ENCODE measurements at regions not wholly inside any gene's neighbourhood (a gene's known extent, or its start where the extent isn't known, plus 50 kb on each side); places are given as distances from the start of the nearest gene placed in this dataset.
"Not testable (repeated sequence)": the region's sequence is repeated elsewhere in the genome, so short reads cannot be mapped to it uniquely, and the experiment has no call there.

DNA sequence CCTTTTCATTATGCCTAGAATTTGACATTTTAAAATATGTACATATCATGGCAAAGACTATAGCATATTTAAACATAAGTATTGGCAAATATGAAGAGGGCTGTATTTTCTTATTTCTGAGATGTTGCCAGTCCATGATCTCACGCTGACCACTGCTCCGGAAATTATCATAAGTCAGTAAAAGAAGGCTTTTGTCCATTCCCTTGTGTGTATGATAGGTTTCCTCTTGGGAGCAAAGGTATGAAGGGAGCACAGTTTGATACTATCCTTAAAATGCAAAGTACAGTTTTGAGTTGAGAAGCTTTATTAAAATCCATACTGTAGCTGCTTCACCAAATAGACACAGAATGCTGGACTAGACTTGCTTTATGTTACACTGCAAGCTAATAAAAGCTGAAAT, 52.6 kb upstream of the AGA start:
- Histone ChIP-seq H3K4me1 (ENCODE audit: control insufficient read depth, insufficient read depth, low read length) (no peaks in the 10 kb centered on the region), H3K36me3 (ENCODE audit: control insufficient read depth, insufficient read depth, low read length) (no peaks in the 10 kb centered on the region), H3K4me3 (ENCODE audit: low read length) (no peak overlapping the region), H3K27ac (ENCODE audit: low read length) (no peak overlapping the region), H3K9me3 (replicated peaks; ENCODE audit: control insufficient read depth, low read depth, low read length) (no peaks in the 10 kb centered on the region), H3K27me3 (ENCODE audit: control insufficient read depth, insufficient read depth, low read length) (no peaks in the 10 kb centered on the region)
- DNase-seq = no peak
- WGBS (ENCODE audit: insufficient coverage) = no CpG with 5 or more reads among the region's 2 CpGs

DNA sequence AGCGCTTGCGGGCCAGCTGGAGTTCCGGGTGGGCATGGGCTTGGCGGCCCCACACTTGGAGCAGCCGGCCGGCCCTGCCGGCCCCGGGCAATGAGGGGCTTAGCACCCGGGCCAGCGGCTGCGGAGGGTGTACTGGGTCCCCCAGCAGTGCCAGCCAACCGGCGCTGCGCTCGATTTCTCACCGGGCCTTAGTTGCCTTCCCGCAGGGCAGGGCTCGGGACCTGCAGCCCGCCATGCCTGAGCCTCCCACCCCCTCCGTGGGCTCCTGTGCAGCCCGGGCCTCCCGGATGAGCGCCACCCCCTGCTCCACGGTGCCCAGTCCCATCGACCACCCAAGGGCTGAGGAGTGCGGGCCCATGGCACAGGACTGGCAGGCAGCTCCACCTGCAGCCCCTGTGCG, 53.4 kb upstream of the AGA start:
- H3K9me3 ChIP-seq (replicated peaks; ENCODE audit: control insufficient read depth, low read depth, low read length); H3K4me3 ChIP-seq (ENCODE audit: low read length); H3K27ac ChIP-seq (ENCODE audit: low read length); H3K36me3 ChIP-seq (ENCODE audit: control insufficient read depth, insufficient read depth, low read length); H3K4me1 ChIP-seq (ENCODE audit: control insufficient read depth, insufficient read depth, low read length); DNase-seq; H3K27me3 ChIP-seq (ENCODE audit: control insufficient read depth, insufficient read depth, low read length): not testable (repeated sequence)
- WGBS (ENCODE audit: insufficient coverage) = 98% methylated on average over 22 of the region's 27 CpGs

DNA sequence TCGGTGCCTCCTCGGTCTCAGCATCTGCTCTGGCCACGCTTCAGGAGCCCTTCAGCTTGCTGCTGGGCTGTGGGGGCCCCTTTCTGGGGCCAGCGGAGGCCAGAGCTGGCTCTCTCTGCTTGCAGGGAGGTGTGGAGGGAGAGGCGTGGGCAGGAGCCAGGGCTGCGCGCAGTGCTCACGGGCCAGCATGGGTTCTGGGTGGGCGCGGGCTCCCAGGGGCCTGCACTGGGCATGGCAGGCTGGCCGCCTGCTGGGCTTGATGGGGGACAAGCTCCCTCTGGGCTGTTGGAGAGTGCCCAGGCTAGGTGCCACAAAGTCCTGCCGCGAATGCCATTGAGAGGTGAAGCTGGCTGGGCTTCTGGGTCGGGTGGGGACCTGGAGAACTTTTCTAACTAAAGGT, 57.3 kb upstream of the AGA start:
- H3K4me1 ChIP-seq (ENCODE audit: control insufficient read depth, insufficient read depth, low read length) = no peaks in the 10 kb centered on the region
- no peak overlapping the region for H3K4me3 ChIP-seq (ENCODE audit: low read length)
- no peaks in the 10 kb centered on the region for H3K9me3 ChIP-seq (replicated peaks; ENCODE audit: control insufficient read depth, low read depth, low read length)
- H3K27me3 ChIP-seq (ENCODE audit: control insufficient read depth, insufficient read depth, low read length) = no peaks in the 10 kb centered on the region
- 90% methylated on average over 12 of the region's 14 CpGs for WGBS (ENCODE audit: insufficient coverage)
- DNase-seq = no peak
- no peak overlapping the region for H3K27ac ChIP-seq (ENCODE audit: low read length)
- no peaks in the 10 kb centered on the region for H3K36me3 ChIP-seq (ENCODE audit: control insufficient read depth, insufficient read depth, low read length)

DNA sequence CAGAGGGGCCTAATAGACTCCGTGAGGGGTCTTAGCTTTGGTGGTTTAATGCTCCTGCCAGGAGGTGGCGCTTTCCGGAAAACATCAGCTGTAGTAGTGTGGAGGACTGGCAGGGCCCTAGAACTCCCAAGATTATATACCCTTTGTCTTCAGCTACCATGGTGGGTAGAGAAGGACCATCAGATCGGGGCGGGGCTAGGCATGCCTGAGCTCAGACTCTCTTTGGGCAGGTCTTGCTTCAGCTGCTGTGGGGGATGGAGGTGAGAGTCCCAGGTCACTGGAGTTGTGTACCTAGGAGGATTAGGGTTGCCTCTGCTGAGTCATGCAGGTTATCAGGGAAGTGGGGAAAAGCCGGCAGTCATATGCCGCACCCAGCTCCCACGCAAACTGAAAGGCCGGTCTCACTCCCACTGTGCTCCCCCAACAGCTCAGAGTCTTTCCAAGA, 63.0 kb upstream of the AGA start:
- Histone ChIP-seq H3K27me3 (ENCODE audit: control insufficient read depth, insufficient read depth, low read length) (no peaks in the 10 kb centered on the region), H3K27ac (ENCODE audit: low read length) (no peak overlapping the region), H3K36me3 (ENCODE audit: control insufficient read depth, insufficient read depth, low read length) (no peaks in the 10 kb centered on the region), H3K9me3 (replicated peaks; ENCODE audit: control insufficient read depth, low read depth, low read length) (no peaks in the 10 kb centered on the region), H3K4me3 (ENCODE audit: low read length) (no peak overlapping the region), H3K4me1 (ENCODE audit: control insufficient read depth, insufficient read depth, low read length) (no peaks in the 10 kb centered on the region)
- no peak for DNase-seq
- 100% methylated on average over 3 of the region's 9 CpGs for WGBS (ENCODE audit: insufficient coverage)

DNA sequence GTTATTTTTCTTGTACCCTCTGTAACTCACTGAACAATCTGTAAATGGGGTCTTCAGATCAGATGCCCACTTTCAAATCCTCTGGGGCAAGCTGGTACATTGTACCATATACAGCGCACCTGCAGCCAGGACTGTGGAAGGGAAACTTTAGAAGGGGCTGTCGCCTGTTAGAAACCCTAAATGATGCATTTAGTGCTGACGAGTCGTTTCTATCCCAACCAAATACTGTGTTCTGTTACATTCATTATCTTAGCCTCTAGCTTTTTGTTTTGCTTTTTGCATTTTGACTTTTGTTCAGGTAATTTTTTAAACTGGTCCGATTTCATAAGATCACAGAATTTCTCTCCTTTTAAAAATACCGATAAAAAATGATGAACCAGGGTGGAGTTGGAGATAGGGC, 66.4 kb upstream of the AGA start:
- DNase-seq = no peak
- WGBS (ENCODE audit: insufficient coverage) = 100% methylated on average over 1 of the region's 6 CpGs

DNA sequence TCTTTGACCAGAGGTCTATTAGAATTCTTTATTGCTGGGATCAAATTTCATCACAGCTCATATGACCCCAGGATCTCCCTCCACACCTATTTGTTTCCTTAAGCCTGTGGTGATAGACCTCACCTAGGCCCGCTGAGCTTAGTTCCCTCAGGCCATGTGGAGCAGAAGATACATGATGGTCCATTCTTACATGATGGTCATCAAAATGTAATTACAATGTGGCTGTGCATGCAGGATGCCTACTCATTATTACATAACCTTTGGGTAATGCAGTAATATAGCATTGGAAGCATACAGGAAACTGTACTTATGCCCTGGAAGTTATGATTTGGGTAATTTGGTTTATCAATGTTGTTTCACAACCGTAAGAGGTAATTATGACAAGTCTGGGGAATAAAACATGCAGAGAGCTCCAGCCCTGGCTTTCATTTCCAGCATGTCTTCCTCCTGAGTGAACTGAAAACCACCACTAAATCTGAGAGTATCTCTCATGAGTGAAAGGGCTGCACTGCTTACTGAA, 67.0 kb upstream of the AGA start:
- WGBS (ENCODE audit: insufficient coverage) = no CpG with 5 or more reads among the region's 2 CpGs

More for the DNA sequence above, 66.4 kb upstream of the AGA start:
- H3K36me3 ChIP-seq (ENCODE audit: control insufficient read depth, insufficient read depth, low read length) = no peaks in the 10 kb centered on the region
- H3K9me3 ChIP-seq (replicated peaks; ENCODE audit: control insufficient read depth, low read depth, low read length) = no peaks in the 10 kb centered on the region
- H3K4me1 ChIP-seq (ENCODE audit: control insufficient read depth, insufficient read depth, low read length) = no peaks in the 10 kb centered on the region
- H3K27ac ChIP-seq (ENCODE audit: low read length) = no peak overlapping the region
- H3K4me3 ChIP-seq (ENCODE audit: low read length) = no peak overlapping the region
- no peaks in the 10 kb centered on the region for H3K27me3 ChIP-seq (ENCODE audit: control insufficient read depth, insufficient read depth, low read length)

DNA sequence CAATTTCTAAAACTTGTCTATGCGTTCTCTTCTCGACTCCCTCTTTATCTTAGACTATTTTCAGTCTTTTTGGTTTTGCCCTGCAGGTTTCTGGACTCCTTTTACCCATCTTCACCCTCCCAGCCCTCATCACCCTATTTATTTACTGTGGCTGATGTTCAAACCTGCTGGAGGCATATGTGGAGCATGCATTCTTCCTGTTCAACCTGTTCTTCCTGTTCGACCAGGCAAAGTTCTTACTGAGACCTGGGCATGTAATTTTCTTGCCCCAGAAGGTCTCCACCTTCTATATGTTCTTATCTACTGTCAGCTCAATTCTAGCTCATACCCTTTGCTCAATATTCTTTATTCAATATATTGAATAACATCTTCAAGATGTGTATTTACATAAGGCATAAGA, 69.4 kb upstream of the AGA start:
- Histone ChIP-seq H3K27ac (ENCODE audit: low read length) (no peak overlapping the region), H3K4me1 (ENCODE audit: control insufficient read depth, insufficient read depth, low read length) (no peaks in the 10 kb centered on the region), H3K4me3 (ENCODE audit: low read length) (no peak overlapping the region), H3K9me3 (replicated peaks; ENCODE audit: control insufficient read depth, low read depth, low read length) (no peaks in the 10 kb centered on the region), H3K27me3 (ENCODE audit: control insufficient read depth, insufficient read depth, low read length) (no peaks in the 10 kb centered on the region), H3K36me3 (ENCODE audit: control insufficient read depth, insufficient read depth, low read length) (no peaks in the 10 kb centered on the region)
- 95% methylated on average over 3 of the region's 3 CpGs for WGBS (ENCODE audit: insufficient coverage)
- no peak for DNase-seq

More for the DNA sequence above, 67.0 kb upstream of the AGA start:
- Histone ChIP-seq H3K4me1 (ENCODE audit: control insufficient read depth, insufficient read depth, low read length) (no peaks in the 10 kb centered on the region), H3K36me3 (ENCODE audit: control insufficient read depth, insufficient read depth, low read length) (no peaks in the 10 kb centered on the region), H3K27ac (ENCODE audit: low read length) (no peak overlapping the region), H3K27me3 (ENCODE audit: control insufficient read depth, insufficient read depth, low read length) (no peaks in the 10 kb centered on the region), H3K4me3 (ENCODE audit: low read length) (no peak overlapping the region), H3K9me3 (replicated peaks; ENCODE audit: control insufficient read depth, low read depth, low read length) (no peaks in the 10 kb centered on the region)
- DNase-seq = no peak

DNA sequence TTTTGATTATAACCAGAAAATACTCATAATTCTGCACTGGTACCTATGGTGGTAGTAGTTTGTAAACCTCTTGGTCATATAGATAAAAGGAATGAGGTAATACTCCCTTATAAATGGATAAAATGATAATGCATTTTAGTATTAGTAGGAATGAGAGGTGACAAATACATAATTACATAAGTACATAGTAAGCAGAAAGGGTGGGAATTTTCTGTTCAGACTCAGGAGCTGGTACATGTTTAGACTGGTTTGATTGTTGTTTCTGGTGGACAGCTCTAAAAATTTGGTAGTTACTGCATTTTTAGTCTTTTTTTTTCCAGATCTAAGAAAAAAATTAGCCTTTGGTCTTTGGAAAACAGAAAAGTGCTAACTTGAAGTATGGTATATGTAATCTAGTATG, 70.4 kb upstream of the AGA start:
- H3K27ac ChIP-seq (ENCODE audit: low read length) = no peak overlapping the region
- no peak overlapping the region for H3K4me3 ChIP-seq (ENCODE audit: low read length)
- no peaks in the 10 kb centered on the region for H3K27me3 ChIP-seq (ENCODE audit: control insufficient read depth, insufficient read depth, low read length)
- no peaks in the 10 kb centered on the region for H3K4me1 ChIP-seq (ENCODE audit: control insufficient read depth, insufficient read depth, low read length)
- H3K36me3 ChIP-seq (ENCODE audit: control insufficient read depth, insufficient read depth, low read length) = no peaks in the 10 kb centered on the region
- no peaks in the 10 kb centered on the region for H3K9me3 ChIP-seq (replicated peaks; ENCODE audit: control insufficient read depth, low read depth, low read length)
- DNase-seq = no peak

DNA sequence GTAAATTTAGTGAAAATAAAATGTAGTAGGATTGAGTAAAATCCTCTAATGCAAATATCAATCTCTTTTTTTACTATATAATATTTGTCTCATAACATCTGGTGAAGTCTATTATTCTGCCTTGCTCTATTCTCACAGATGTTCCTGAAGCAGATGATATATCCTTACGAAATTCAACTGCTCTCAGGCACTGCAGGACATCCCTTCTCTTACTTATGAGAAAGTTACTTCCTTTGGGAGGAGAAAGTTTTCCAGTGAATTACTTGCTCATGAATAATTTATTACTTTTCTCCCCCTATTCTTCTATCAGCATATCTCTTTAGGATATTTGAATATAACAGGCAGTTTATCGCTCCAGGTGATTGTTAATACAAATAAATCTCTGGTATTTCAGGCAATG, 75.6 kb upstream of the AGA start:
- WGBS (ENCODE audit: insufficient coverage) = no CpG with 5 or more reads among the region's 2 CpGs
- Histone ChIP-seq H3K4me3 (ENCODE audit: low read length) (no peak overlapping the region), H3K4me1 (ENCODE audit: control insufficient read depth, insufficient read depth, low read length) (no peaks in the 10 kb centered on the region), H3K27ac (ENCODE audit: low read length) (no peak overlapping the region), H3K27me3 (ENCODE audit: control insufficient read depth, insufficient read depth, low read length) (no peaks in the 10 kb centered on the region), H3K9me3 (replicated peaks; ENCODE audit: control insufficient read depth, low read depth, low read length) (no peaks in the 10 kb centered on the region), H3K36me3 (ENCODE audit: control insufficient read depth, insufficient read depth, low read length) (no peaks in the 10 kb centered on the region)
- peak; percentile 46 for DNase-seq

DNA sequence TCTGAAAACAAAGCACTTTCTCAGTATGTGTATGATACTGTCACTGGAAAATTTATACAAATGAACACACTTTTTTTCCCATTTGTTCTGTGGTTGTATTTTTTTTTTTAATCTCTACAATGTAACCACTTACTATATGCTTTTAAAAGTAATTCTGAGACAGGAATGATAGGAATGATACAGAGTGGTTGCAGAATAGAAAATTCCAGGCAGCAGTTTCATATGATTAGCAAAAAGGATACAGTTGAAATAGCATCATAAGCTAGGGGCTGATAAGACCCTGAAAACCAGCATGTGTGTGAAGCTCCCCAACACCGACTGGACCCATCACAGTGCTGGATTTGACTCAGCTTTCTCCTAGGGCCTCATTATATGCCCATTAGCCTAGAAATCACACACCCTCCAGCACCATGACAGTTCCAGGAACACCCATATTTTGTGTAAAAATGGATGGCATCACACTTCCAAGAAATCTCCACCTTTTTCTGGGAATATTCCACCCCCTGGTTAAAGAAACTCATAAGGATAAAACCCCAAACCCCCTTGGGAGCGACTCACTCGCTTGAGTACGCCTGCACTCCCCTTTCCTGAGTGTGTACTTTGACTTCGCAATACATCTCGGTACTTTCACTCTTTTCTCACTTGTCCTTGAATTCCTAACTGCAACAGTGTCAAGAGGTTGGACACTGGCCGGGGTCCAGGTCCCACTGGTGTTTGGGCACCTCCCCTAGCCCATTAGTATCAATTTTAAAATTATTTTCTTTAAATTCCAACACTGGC, 77.4 kb upstream of the AGA start:
- no peaks in the 10 kb centered on the region for H3K36me3 ChIP-seq (ENCODE audit: control insufficient read depth, insufficient read depth, low read length)
- H3K4me1 ChIP-seq (ENCODE audit: control insufficient read depth, insufficient read depth, low read length) = no peaks in the 10 kb centered on the region
- H3K9me3 ChIP-seq (replicated peaks; ENCODE audit: control insufficient read depth, low read depth, low read length) = no peaks in the 10 kb centered on the region
- H3K27me3 ChIP-seq (ENCODE audit: control insufficient read depth, insufficient read depth, low read length) = no peaks in the 10 kb centered on the region
- no peak overlapping the region for H3K4me3 ChIP-seq (ENCODE audit: low read length)
- 78% methylated on average over 7 of the region's 7 CpGs for WGBS (ENCODE audit: insufficient coverage)
- DNase-seq = no peak
- no peak overlapping the region for H3K27ac ChIP-seq (ENCODE audit: low read length)

DNA sequence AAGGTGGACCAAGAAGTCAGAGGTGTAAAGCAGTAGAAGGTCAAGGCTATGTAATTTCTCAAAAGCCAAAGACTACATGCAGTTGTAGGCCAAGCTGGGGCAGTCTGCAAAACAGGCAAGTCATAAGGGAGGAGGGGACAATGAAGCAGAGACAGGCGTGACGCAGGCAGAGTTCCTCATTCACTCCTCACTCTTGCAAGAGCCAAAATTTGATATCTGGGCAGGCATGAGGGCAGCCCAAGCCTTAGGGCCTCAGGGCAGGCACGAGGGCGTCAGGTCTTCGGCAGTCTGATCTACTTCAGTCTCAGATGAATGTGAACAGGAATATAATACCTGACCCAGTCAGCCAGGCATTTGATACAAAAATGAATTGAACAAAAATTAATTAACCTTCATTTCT, 86.4 kb upstream of the AGA start:
- Histone ChIP-seq H3K4me1 (ENCODE audit: control insufficient read depth, insufficient read depth, low read length) (no peaks in the 10 kb centered on the region), H3K9me3 (replicated peaks; ENCODE audit: control insufficient read depth, low read depth, low read length) (no peaks in the 10 kb centered on the region), H3K4me3 (ENCODE audit: low read length) (no peak overlapping the region), H3K27me3 (ENCODE audit: control insufficient read depth, insufficient read depth, low read length) (no peaks in the 10 kb centered on the region), H3K36me3 (ENCODE audit: control insufficient read depth, insufficient read depth, low read length) (no peaks in the 10 kb centered on the region), H3K27ac (ENCODE audit: low read length) (no peak overlapping the region)
- no CpG with 5 or more reads among the region's 5 CpGs for WGBS (ENCODE audit: insufficient coverage)
- no peak for DNase-seq

All from muscle of leg (tissue), 3 donors.